ENCODE measurements at regions not wholly inside any gene's neighbourhood (a gene's known extent, or its start where the extent isn't known, plus 50 kb on each side); places are given as distances from the start of the nearest gene placed in this dataset.

- no peak for TF ChIP-seq CTCF (IDR thresholded peaks at IDR 0.05)
- no peak for TF ChIP-seq POLR2A (IDR thresholded peaks at IDR 0.05)
Measured at GRCh38 chr5:159439002-159439401, 108.7 kb upstream of the IL12B start.
